ENCODE measurements at regions not wholly inside any gene's neighbourhood (a gene's known extent, or its start where the extent isn't known, plus 50 kb on each side); places are given as distances from the start of the nearest gene placed in this dataset.
A peak's percentile ranks its signal among the peaks of the same experiment; 100 is the strongest.
"Not testable (repeated sequence)": the region's sequence is repeated elsewhere in the genome, so short reads cannot be mapped to it uniquely, and the experiment has no call there.

DNA sequence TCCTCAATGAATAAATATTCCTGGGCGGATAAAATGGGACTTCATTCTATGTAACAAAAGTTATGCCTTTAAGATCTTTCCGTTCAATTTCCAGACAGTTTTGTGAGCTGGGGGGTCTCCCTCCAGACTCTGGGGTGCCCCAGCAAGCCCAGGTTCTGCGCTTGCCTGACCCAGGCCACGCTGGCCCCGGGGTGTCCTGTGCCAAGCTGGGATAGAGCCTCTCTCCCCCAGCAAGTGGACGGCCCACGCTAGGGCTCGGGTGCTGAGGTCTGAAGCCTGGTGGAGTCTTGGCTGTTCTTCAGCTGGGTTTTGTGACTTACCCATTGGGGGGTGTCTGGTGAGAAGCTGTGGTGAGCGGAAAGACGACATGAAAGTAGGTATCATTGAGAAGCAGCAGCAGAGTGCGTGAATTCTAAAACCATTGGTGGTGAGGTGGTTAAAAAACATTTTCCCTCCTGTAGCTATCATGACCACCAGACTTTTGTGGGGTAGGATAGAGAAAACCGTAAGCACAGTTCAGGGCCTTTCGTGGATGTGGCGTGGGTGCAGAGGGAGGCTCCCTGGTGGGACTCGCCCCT, 346.8 kb downstream of the ANAPC1 start:
- no peak overlapping the region for H3K4me3 ChIP-seq
- peaks cover 5% of the 10 kb centered on the region for H3K4me1 ChIP-seq (ENCODE audit: insufficient read depth)
- H3K36me3 ChIP-seq (replicated peaks; ENCODE audit: insufficient read depth, low read depth) = no peaks in the 10 kb centered on the region
- H2AFZ ChIP-seq = no peak overlapping the region
- TF ChIP-seq EZH2phosphoT487 (IDR thresholded peaks at IDR 0.05; ENCODE audit: low read depth, severe bottlenecking, unreplicated experiment) (no peak), EZH2 (IDR thresholded peaks at IDR 0.05; ENCODE audit: borderline replicate concordance) (no peak)
- TF ChIP-seq, protein P1, sequence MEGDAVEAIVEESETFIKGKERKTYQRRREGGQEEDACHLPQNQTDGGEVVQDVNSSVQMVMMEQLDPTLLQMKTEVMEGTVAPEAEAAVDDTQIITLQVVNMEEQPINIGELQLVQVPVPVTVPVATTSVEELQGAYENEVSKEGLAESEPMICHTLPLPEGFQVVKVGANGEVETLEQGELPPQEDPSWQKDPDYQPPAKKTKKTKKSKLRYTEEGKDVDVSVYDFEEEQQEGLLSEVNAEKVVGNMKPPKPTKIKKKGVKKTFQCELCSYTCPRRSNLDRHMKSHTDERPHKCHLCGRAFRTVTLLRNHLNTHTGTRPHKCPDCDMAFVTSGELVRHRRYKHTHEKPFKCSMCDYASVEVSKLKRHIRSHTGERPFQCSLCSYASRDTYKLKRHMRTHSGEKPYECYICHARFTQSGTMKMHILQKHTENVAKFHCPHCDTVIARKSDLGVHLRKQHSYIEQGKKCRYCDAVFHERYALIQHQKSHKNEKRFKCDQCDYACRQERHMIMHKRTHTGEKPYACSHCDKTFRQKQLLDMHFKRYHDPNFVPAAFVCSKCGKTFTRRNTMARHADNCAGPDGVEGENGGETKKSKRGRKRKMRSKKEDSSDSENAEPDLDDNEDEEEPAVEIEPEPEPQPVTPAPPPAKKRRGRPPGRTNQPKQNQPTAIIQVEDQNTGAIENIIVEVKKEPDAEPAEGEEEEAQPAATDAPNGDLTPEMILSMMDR (IDR thresholded peaks at IDR 0.05; ENCODE audit: poor library complexity) = no peak
- no peaks in the 10 kb centered on the region for H3K9me2 ChIP-seq (replicated peaks; ENCODE audit: insufficient read depth)
- H3K4me2 ChIP-seq = no peak overlapping the region
- no peaks in the 10 kb centered on the region for H3K27me3 ChIP-seq
- DNase-seq (ENCODE audit: low spot score) = peak; percentile 2
- WGBS (ENCODE audit: low lambda C conversion rate, missing lambda C conversion rate) = 96% methylated on average over 15 of the region's 15 CpGs
- H3K27ac ChIP-seq = no peak overlapping the region
- no peaks in the 10 kb centered on the region for H3K9me3 ChIP-seq (ENCODE audit: low read depth)
- no peaks in the 10 kb centered on the region for H3K79me2 ChIP-seq
- H4K20me1 ChIP-seq (ENCODE audit: insufficient read depth, poor library complexity, severe bottlenecking) = no peaks in the 10 kb centered on the region

DNA sequence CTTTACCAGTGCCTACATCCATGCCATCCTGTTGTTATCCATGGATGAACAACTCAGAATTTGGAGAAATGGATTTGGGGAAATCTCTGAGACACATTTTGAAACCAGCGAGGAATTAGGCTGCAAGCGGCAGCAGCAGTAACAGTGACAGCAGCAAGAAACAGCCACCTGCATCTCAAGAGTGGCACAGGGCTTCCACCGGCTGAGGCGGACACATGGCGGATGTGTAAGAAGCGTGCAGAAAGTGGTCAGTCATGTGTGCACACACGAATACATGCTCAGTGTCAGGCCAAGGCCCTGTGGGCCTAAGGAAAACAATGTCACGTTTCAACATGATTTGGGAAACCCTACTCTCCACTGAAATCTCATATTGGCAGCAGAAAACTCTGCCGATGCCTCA, 344.0 kb downstream of the ANAPC1 start:
- H3K27ac ChIP-seq; H3K9me2 ChIP-seq (replicated peaks; ENCODE audit: insufficient read depth); H3K4me3 ChIP-seq; H3K4me1 ChIP-seq (ENCODE audit: insufficient read depth); H4K20me1 ChIP-seq (ENCODE audit: insufficient read depth, poor library complexity, severe bottlenecking); H3K4me2 ChIP-seq; H3K79me2 ChIP-seq; H3K27me3 ChIP-seq; DNase-seq (ENCODE audit: low spot score); H3K9me3 ChIP-seq (ENCODE audit: low read depth); H3K36me3 ChIP-seq (replicated peaks; ENCODE audit: insufficient read depth, low read depth); H2AFZ ChIP-seq: not testable (repeated sequence)
- WGBS (ENCODE audit: low lambda C conversion rate, missing lambda C conversion rate) = 100% methylated on average over 3 of the region's 9 CpGs

DNA sequence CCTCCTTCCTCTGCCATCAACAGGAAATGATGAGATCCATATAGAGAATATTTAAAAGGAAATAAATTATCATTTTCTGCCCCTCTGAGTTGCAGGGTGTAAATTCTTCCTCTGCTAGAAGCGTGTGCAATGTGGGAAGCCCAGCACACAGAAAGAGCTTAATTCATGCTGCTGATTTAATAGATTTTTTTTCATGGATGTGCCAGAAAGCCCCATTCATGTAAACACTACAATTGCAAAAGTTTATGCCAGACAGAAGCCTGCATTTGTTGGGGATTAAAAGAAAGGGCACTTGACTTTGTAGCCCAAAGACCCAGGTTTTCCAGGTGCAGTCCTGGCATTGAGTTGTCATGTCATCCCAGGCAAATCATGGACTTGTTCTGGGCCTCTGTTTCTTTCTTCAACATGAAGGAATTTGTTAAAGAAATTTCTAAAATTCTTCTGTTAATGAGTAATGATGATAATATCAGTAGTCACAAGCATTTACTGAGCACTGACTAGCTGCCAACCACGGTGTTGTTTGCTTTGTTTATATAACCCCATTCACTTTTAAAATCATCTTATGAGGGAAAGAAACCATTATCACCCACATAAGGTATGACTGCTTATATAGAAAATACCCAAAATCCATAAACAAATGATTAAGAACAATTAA, 341.7 kb downstream of the ANAPC1 start:
- H3K79me2 ChIP-seq; H3K4me2 ChIP-seq; H3K27me3 ChIP-seq; H3K4me3 ChIP-seq; DNase-seq (ENCODE audit: low spot score); H3K9me3 ChIP-seq (ENCODE audit: low read depth); H3K9me2 ChIP-seq (replicated peaks; ENCODE audit: insufficient read depth); H2AFZ ChIP-seq; H4K20me1 ChIP-seq (ENCODE audit: insufficient read depth, poor library complexity, severe bottlenecking); H3K27ac ChIP-seq; H3K36me3 ChIP-seq (replicated peaks; ENCODE audit: insufficient read depth, low read depth); H3K4me1 ChIP-seq (ENCODE audit: insufficient read depth): not testable (repeated sequence)
- WGBS (ENCODE audit: low lambda C conversion rate, missing lambda C conversion rate) = 0% methylated on average over 1 of the region's 2 CpGs

DNA sequence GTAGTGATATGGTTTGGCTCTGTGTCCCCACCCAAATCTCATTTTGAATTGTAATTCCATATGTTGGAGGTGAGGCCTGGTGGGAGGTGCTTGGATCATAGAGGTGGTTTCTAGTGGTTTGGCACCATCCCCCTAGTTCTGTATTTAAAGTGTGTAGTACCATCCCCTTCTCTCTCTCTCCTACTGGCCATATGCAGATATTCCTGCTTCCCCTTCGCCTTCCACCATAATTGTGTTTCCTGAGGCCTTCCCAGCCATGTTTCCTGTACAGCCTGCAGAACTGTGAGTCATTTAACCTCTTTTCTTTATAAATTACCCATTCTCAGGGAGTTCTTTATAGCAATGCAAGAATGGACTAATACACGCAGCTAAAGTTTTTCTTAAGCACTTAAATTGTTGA, 340.0 kb downstream of the ANAPC1 start:
- not testable (repeated sequence) for H3K4me2 ChIP-seq
- WGBS (ENCODE audit: low lambda C conversion rate, missing lambda C conversion rate) = 54% methylated on average over 2 of the region's 2 CpGs

DNA sequence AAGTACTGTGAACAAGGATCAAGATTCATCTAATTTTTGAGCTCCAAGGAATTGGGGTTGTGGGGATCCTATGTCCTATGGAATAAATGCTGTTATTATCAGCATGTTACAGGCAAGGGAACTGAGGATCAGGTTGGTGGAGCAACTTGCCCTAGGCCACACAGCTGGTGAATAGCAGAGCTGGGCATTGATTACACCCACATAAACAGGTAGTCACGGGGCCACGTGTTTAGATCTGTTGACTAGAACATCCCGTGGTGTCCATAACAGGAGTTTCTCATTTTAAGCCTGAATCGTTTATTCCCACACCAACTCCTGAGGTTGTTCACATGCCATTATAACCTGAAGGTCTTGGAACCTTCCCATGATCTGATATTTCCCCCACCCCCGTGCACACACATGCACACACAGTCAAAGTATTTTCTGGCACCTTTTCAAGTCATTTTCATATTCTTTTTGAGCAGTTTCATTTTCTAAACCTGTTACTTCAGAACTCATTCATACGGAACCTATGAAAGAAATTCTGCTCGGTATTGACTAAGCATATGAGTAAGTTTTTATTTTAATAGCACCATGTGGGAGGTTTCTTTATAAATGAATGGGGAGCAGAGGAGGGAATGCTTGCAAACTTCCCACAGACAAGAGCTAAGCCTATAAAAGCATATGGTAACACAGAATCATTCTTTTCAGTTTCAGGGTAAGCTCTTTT, 338.1 kb downstream of the ANAPC1 start:
- not testable (repeated sequence) for H3K9me3 ChIP-seq (ENCODE audit: low read depth); H3K4me1 ChIP-seq (ENCODE audit: insufficient read depth); H3K27me3 ChIP-seq; H3K79me2 ChIP-seq; H3K36me3 ChIP-seq (replicated peaks; ENCODE audit: insufficient read depth, low read depth); H3K4me3 ChIP-seq; H3K4me2 ChIP-seq; H3K27ac ChIP-seq; H2AFZ ChIP-seq; H3K9me2 ChIP-seq (replicated peaks; ENCODE audit: insufficient read depth); H4K20me1 ChIP-seq (ENCODE audit: insufficient read depth, poor library complexity, severe bottlenecking); DNase-seq (ENCODE audit: low spot score)
- WGBS (ENCODE audit: low lambda C conversion rate, missing lambda C conversion rate) = no CpG with 5 or more reads among the region's 7 CpGs

More for the DNA sequence above, 340.0 kb downstream of the ANAPC1 start:
- H4K20me1 ChIP-seq (ENCODE audit: insufficient read depth, poor library complexity, severe bottlenecking); H3K9me3 ChIP-seq (ENCODE audit: low read depth); H3K79me2 ChIP-seq; H2AFZ ChIP-seq; H3K4me3 ChIP-seq; H3K4me1 ChIP-seq (ENCODE audit: insufficient read depth); H3K27me3 ChIP-seq; H3K36me3 ChIP-seq (replicated peaks; ENCODE audit: insufficient read depth, low read depth); DNase-seq (ENCODE audit: low spot score); H3K9me2 ChIP-seq (replicated peaks; ENCODE audit: insufficient read depth); H3K27ac ChIP-seq: not testable (repeated sequence)

DNA sequence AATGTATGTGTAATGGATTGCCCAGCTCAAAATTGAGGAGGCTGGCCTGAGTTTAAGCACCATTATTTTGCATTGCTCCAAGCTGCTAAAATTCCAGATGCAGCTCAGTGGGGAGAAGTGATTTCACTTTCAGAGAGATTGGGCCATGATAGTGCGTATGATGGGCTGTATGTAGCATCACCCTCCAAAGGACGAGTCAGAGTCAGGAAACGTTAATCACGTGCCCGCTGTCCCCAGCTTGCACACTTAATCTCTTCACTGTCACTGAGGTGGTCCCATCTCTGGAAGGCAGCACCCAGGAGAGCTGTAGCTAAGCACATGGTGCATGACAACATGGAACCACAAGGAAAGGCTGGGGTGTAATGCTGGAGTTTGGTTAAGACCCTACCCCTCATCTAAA, 337.4 kb downstream of the ANAPC1 start:
- H4K20me1 ChIP-seq (ENCODE audit: insufficient read depth, poor library complexity, severe bottlenecking); H3K79me2 ChIP-seq; H2AFZ ChIP-seq; H3K36me3 ChIP-seq (replicated peaks; ENCODE audit: insufficient read depth, low read depth); H3K27me3 ChIP-seq; H3K27ac ChIP-seq; H3K4me3 ChIP-seq; H3K9me2 ChIP-seq (replicated peaks; ENCODE audit: insufficient read depth); DNase-seq (ENCODE audit: low spot score); H3K4me2 ChIP-seq; H3K4me1 ChIP-seq (ENCODE audit: insufficient read depth); H3K9me3 ChIP-seq (ENCODE audit: low read depth): not testable (repeated sequence)
- WGBS (ENCODE audit: low lambda C conversion rate, missing lambda C conversion rate) = 87% methylated on average over 5 of the region's 5 CpGs

DNA sequence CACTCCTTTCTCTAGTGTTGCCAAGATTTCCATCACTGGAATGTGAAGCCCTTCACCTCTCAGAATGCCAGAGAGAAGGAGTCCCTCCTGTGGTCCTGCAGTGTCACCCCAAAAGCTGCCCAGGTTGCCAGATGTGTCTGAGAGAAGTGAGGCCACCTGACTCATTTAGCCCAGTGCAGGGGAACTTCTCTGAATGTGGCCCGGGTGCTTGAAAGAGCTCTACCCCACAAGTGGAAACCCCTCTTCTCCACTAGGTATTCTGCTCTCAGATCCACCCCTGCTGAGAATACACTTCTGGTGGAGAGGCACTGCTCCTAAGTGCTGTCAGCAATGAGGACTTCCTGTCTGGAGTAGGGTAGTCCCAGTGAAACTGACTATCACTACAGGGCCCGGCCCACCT, 334.8 kb downstream of the ANAPC1 start:
- not testable (repeated sequence) for H2AFZ ChIP-seq; H3K4me3 ChIP-seq; H4K20me1 ChIP-seq (ENCODE audit: insufficient read depth, poor library complexity, severe bottlenecking); H3K79me2 ChIP-seq; H3K4me2 ChIP-seq; DNase-seq (ENCODE audit: low spot score); H3K9me3 ChIP-seq (ENCODE audit: low read depth); H3K27me3 ChIP-seq; H3K27ac ChIP-seq; H3K9me2 ChIP-seq (replicated peaks; ENCODE audit: insufficient read depth); H3K36me3 ChIP-seq (replicated peaks; ENCODE audit: insufficient read depth, low read depth); H3K4me1 ChIP-seq (ENCODE audit: insufficient read depth)
- WGBS (ENCODE audit: low lambda C conversion rate, missing lambda C conversion rate) = 100% methylated on average over 1 of the region's 2 CpGs
